ENCODE measurements at regions not wholly inside any gene's neighbourhood (a gene's known extent, or its start where the extent isn't known, plus 50 kb on each side); places are given as distances from the start of the nearest gene placed in this dataset.
"Not testable (repeated sequence)": the region's sequence is repeated elsewhere in the genome, so short reads cannot be mapped to it uniquely, and the experiment has no call there.

GRCh38 chr3:145316253-145316652 lies 844.7 kb downstream of the PLOD2 start:
- not testable (repeated sequence) for H3F3A ChIP-seq (replicated peaks; ENCODE audit: low read depth); H4K20me1 ChIP-seq (replicated peaks; ENCODE audit: insufficient read depth); H3K36me3 ChIP-seq (ENCODE audit: insufficient read depth); H3K27me3 ChIP-seq (ENCODE audit: insufficient read depth); H3K9me2 ChIP-seq (ENCODE audit: insufficient read depth); H3K27ac ChIP-seq (ENCODE audit: low read depth); H3K4me3 ChIP-seq; H3K4me3 Mint-ChIP-seq; H3K27me3 Mint-ChIP-seq (ENCODE audit: insufficient read depth, low read depth, poor library complexity); H3K79me2 ChIP-seq (replicated peaks; ENCODE audit: insufficient read depth); H2AFZ ChIP-seq; H3K4me2 ChIP-seq
- DNase-seq (ENCODE audit: low spot score): peak; percentile 82
- Mint-ChIP-seq H3K36me3 (ENCODE audit: low read depth) (peaks cover 42% of the 10 kb centered on the region), H3K9me3 (peaks cover 25% of the 10 kb centered on the region), H3K27ac (peak overlapping the region; percentile 85), H3K4me1 (peaks cover 32% of the 10 kb centered on the region)
- peak; percentile 66; the same call in 1 of the 2 replicates for TF ChIP-seq ZNF462 (CRISPR knock-in tag; IDR thresholded peaks at IDR 0.05)
- 0 out of 2 replicates have a peak, but pooled peaks have one; percentile 19 for TF ChIP-seq CREB1 (CRISPR knock-in tag; IDR thresholded peaks at IDR 0.05; ENCODE audit: low read depth)
- TF ChIP-seq ETS1 (IDR thresholded peaks at IDR 0.05): 0 out of 2 replicates have a peak, but pooled peaks have one; percentile 39
- peak; percentile 80 for TF ChIP-seq NANOG (IDR thresholded peaks at IDR 0.05; ENCODE audit: borderline replicate concordance)
- ATAC-seq: peak; percentile 87
- H3K4me1 ChIP-seq (ENCODE audit: insufficient read depth): peaks cover 13% of the 10 kb centered on the region; the same call in 1 of the 2 replicates

GRCh38 chr3:145326666-145327065 lies 834.3 kb downstream of the PLOD2 start:
- H3K4me1 Mint-ChIP-seq: no peaks in the 10 kb centered on the region
- no peak for DNase-seq (ENCODE audit: low spot score)
- Histone ChIP-seq H2AFZ (no peak overlapping the region), H3K4me2 (no peak overlapping the region), H3K9me2 (ENCODE audit: insufficient read depth) (no peaks in the 10 kb centered on the region), H3K27me3 (ENCODE audit: insufficient read depth) (no peaks in the 10 kb centered on the region), H3K36me3 (ENCODE audit: insufficient read depth) (no peaks in the 10 kb centered on the region), H3F3A (replicated peaks; ENCODE audit: low read depth) (no peaks in the 10 kb centered on the region), H3K79me2 (replicated peaks; ENCODE audit: insufficient read depth) (no peaks in the 10 kb centered on the region), H3K27ac (ENCODE audit: low read depth) (no peak overlapping the region), H4K20me1 (replicated peaks; ENCODE audit: insufficient read depth) (no peaks in the 10 kb centered on the region), H3K4me3 (no peak overlapping the region), H3K4me1 (ENCODE audit: insufficient read depth) (no peaks in the 10 kb centered on the region)
- no peak for ATAC-seq
- no peak overlapping the region for H3K27ac Mint-ChIP-seq
- no peaks in the 10 kb centered on the region for H3K27me3 Mint-ChIP-seq (ENCODE audit: insufficient read depth, low read depth, poor library complexity)
- no peak overlapping the region for H3K4me3 Mint-ChIP-seq
- no peaks in the 10 kb centered on the region for H3K36me3 Mint-ChIP-seq (ENCODE audit: low read depth)
- H3K9me3 Mint-ChIP-seq: no peaks in the 10 kb centered on the region
- TF ChIP-seq EZH2phosphoT487 (IDR thresholded peaks at IDR 0.05; ENCODE audit: unreplicated experiment): no peak
- no peak for TF ChIP-seq ZNF331 (CRISPR knock-in tag; IDR thresholded peaks at IDR 0.05; ENCODE audit: low read depth)
- no peak for TF ChIP-seq REST (IDR thresholded peaks at IDR 0.05; ENCODE audit: unreplicated experiment)
- no peak for TF ChIP-seq CTCF (conservative IDR thresholded peaks at IDR 0.05; ENCODE audit: low read depth in 2 of 2)
